HG03469 (cell line): ENCODE measurements at regions not wholly inside any gene's neighbourhood (a gene's known extent, or its start where the extent isn't known, plus 50 kb on each side); places are given as distances from the start of the nearest gene placed in this dataset.
"Not testable (repeated sequence)": the region's sequence is repeated elsewhere in the genome, so short reads cannot be mapped to it uniquely, and the experiment has no call there.

Experiments used
- ATAC-seq: cut with Tn5 transposase; IDR thresholded peaks from one replicate; pipeline ENCODE4 v1.9.1; 2021; ENCODE audit warnings: mild to moderate bottlenecking, moderate library complexity, moderate number of reproducible peaks; ENCODE audit not compliant: unreplicated experiment

DNA sequence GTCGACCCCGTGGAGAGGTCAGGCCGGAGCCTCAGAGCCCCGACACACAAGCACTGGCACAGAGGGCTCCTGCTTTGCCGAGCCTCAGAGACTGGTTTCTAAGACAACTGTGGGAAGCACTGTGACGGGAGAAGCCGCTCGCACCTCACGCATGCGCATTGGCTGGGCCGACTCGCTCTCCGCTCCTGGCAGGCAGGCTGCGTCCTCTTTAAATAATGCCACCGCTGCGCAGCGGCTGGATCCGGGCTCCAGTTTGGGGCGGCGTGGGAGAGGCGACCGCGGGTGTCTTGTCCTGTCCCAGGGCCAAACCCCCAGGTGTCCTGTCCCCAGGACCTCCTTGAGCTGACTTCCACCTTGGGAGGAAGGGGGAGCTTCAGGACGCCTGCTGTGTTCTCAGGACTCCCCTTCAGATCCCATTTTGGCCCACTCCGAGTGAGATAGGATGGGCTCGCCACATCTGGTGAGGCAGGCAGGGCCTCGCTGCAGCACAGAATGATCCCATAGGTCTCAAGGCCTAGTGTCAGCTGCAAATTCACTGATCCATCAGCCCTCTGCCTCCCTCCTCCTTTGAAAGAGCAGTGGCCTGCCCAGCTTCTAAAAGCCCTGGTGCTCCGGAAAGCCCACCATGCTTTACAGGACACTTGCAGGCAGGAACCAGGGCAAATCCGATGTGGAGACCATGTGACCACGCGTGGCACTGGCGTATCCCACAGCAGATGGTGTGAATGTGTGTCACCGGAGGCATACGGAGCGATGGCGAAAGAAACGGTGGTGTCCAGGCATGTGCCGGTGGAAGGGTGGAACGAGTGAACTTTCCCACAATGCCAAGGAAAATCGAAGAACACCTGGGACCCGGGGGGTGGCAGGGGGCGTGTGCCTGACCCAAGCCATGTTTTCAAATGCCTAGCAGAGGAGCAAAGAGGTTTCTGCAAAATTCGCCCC lies 169.3 kb upstream of the ZNF337 start:
- no peak for ATAC-seq

DNA sequence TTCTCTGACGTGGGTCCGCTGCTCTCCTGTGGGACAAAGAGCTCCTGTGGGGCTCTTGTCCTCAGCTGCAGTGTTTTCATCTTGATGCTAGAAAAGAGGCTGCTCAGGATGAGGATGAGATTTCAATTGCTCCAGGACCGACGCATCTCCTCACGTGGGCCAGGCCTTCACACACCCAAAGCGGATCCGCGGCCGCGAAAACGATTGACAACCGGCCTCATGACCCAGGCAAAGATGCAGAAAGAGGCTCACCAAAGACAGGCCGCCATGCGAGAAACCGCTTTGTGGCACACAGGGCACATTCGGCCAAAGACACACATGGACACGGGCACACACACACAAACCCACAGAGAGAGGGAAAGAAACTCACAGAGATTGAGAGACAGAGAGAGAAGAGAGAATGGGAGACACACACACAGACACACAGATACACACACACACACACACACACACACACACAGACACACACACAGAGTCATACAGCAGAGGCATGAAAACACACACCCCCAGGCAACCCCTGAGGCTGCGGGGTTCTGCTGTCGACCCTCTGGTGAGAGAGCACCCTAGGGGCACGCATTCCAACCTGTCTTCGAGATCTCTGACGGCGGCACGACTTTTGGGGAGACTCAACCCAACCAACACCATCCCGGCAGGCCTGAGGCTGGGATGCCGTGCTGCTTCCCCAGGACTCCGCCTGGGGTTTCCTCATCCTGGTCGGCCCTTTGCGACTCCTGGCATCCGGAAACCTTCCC lies 168.5 kb upstream of the ZNF337 start:
- not testable (repeated sequence) for ATAC-seq

GRCh38 chr20:25864326-25864962 lies 167.8 kb upstream of the ZNF337 start:
- ATAC-seq, result no peak

- no peak for ATAC-seq
Measured at GRCh38 chr20:25863536-25864325, 167.1 kb upstream of the ZNF337 start.

- ATAC-seq, result not testable (repeated sequence)
Measured at GRCh38 chr20:25862967-25863530, 166.4 kb upstream of the ZNF337 start.

DNA sequence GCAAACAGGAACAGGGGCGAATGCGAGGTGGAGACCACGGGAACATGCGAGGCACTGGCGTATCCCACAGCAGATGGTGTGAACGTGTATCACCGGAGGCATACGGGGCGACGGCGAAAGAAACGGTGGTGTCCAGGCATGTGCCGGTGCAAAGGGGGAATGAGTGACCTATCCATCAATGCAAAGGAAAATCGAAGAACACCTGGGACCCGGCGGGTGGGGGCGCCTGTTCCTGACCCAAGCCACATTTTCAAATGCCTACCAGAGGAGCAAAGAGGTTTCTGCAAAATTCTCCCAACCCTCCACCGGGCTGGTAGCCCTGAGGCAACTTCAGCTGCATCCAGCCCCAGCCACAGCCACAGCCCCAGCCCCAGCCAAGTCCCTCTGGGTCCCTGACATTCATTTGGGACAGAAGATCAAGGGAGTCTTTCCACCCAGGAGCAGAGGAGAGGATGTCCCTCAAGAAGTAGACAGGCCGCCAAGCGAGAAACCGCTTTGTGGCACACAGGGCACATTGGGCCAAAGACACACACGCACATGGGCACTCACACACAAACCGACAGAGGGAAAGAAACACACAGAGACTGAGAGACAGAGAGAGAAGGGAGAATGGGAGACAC lies 164.0 kb upstream of the ZNF337 start:
- ATAC-seq, result no peak

DNA sequence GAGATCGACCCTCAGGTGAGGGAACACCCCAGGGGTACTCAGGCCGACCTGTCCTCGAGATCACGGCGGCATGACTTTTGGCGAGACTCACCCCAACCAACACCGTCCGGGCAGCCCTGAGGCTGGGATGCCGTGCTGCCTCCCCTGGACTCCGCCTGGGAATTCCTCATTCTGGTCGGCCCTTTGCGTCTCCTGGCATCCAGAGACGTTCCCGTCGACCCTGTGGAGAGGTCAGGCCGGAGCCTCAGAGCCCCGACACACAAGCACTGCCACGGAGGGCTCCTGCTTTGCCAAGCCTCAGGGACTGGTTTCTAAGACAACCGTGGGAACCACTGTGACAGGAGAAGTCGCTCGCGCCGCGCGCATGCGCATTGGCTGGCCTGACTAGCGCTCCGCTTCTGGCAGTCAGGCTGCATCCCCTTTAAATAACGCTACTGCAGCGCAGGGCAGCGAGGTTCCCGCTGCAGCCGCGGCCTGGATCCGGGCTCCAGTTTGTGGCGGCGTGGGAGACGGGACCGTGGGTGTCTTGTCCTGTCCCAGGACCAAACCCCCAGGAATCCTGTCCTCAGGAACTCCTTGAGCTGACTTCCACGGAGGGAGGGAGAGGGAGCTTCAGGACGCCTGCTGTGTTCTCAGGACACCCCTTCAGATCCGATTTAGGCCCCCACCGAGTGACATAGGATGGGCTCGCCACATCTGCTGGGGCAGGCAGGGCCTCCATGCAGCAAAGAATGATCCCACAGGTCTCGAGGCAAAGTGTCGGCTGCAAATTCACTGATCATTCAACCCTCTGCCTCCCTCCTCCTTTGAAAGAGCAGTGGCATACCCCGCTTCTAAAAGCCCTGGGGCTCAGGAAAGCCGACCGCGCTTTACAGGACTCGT lies 163.2 kb upstream of the ZNF337 start:
- ATAC-seq, result peak; percentile 52

DNA sequence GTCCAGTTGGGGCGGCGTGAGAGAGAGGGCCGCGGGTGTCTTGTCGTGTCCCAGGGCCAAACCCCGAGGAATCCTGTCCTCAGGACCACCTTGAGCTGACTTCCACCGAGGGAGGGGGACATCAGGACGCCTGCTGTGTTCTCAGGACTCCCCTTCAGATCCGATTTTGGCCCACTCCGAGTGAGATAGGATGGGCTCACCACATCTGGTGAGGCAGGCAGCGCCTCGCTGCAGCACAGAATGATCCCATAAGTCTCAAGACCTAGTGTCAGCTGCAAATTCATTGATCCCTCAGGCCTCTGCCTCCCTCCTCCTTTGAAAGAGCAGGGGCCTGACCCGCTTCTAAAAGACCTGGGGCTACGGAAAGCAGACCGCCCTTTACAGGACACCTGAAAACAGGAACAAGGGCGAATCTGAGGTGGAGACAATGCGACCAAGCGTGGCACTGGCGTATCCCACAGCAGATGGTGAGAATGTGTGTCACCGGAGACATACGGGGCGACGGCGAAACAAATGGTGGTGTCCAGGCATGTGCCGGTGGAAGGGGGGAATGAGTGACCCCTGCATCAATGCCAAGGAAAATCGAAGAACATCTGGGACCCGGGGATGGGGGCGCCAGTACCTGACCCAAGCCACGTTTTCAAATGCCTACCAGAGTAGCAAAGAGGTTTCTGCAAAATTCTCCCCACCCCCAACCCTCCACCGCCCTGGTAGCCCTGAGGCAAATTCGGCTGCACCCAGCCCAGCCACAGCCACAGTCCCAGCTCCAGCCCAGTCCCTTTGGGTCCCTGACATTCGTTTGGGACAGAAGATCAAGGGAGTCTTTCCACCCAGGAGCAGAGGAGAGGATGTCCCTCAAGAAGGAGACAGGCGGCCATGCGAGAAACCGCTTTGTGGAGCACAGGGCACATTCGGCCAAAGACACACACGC lies 162.1 kb upstream of the ZNF337 start:
- ATAC-seq, result no peak

DNA sequence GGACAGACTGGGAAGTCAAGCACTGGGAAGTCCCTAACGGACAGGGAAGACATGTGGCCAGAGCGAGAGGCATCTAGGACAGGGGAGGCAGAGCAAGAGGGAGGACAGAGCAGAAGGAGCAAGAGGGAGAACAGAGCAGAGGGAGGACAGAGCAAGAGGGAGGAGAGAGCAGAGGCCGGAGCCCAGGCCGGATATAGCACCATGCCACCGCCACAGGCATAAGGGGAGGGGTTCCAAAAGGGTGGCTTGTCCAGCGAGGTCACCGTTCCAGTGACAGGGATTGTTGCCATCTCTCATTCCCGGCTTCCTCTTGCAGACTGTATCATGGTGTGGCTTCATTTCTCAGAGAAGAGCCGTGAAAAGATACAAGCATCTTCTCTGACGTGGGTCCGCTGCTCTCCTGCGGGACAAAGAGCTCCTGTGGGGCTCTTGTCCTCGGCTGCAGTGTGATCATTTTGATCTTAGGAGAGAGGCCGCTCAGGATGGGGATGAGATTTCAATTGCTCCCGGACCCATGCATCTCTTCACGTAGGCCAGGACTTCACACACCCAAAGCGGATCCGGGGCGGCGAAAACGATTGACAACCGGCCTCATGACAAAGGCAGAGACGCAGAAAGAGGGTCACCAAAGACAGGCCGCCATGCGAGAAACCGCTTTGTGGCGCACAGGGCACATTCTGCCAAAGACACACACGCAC lies 160.6 kb upstream of the ZNF337 start:
- not testable (repeated sequence) for ATAC-seq

DNA sequence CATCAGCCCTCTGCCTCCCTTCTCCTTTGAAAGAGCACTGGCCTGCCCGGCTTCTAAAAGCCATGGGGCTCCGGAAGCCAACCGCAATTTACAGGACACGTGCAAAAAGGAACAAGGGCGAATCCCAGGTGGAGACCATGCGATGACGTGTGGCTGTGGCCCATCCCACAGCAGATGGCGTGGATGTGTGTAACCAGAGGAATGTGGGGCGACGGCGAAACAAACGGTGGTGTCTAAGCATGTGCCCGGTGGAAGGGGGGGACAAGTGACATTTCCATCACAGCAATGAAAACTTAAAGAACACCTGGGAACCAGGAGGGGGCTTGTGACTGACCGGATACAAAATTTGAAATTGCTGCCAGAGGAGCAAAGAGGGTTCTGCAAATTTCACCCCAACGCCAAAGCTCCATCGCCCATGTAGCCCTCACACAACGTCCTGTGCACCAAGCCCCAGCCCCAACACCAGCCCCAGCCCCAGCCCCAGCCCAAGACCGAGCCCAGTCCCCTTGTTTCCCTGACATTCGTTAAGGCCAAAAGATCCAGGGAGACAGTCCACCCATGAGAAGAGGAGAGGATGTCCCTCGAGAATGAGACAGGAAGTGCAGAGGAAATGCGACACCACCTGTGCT lies 159.7 kb upstream of the ZNF337 start:
- ATAC-seq, result no peak

DNA sequence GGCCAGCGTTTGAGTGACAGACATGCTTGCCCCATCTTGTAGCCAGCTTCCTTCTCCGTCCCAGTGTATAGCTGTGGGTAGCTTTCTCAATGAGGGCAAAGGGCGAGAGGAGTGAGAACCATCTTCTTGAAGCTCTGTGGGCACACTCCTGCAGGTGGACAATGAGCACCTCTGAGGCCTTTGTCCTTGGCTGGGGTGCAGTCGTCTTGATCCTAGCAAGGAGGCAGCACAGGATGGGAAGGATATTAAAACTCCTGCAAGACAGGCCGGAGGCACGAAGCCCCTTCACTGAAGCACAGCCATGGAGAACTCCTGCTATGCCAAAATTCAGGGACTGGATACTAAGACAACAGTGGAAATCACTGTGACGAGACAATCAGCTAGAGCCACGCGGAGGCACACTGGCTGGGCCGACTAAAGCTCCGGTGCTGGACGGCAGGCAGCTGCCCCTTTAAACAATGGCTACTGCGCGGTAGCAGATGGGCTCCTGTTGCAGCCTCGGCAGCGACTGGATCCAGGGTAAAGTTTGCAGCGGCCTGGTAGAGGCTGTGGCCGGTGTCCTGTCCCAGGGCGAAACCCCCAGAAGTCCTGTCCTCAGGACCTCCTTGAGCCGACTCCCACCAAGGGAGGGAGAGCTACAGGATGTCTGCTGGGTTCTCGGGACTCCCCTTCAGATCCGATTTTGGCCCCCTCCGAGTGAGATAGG lies 159.0 kb upstream of the ZNF337 start:
- ATAC-seq, result not testable (repeated sequence)

- not testable (repeated sequence) for ATAC-seq
Measured at GRCh38 chr20:25854666-25855065, 158.0 kb upstream of the ZNF337 start.

DNA sequence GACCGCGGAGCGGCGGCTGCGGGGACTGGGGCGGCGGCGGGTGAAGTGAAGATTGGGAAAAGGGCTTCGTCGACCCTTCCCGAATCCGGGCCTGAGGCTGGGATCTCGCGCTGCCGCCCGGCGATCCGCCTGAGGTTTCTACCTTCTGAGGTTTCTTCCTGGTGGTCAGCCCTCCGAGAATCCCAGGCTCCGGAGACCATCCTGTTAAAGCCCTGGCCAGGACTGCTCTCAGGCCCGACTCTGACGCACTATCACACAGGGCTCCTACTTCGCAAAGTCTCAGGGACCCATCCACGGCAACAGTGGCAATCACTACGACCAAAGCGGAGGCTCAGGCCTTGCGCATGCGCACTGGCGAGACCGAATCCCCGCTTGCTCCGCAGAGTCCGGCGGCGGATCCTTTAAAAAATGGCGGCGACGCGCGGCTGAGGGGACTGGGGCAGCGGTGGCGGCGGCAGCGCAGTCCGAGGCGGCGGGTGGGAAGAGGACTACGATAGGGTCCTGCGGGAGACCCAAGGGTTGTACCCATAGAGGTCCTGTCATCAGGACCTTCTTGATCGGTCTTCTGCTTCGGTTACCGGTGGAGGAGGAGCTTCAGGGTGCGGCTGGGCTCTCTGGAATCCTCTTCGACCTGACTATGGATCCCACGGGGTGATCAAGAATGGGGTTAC lies 157.2 kb upstream of the ZNF337 start:
- ATAC-seq, result not testable (repeated sequence)

DNA sequence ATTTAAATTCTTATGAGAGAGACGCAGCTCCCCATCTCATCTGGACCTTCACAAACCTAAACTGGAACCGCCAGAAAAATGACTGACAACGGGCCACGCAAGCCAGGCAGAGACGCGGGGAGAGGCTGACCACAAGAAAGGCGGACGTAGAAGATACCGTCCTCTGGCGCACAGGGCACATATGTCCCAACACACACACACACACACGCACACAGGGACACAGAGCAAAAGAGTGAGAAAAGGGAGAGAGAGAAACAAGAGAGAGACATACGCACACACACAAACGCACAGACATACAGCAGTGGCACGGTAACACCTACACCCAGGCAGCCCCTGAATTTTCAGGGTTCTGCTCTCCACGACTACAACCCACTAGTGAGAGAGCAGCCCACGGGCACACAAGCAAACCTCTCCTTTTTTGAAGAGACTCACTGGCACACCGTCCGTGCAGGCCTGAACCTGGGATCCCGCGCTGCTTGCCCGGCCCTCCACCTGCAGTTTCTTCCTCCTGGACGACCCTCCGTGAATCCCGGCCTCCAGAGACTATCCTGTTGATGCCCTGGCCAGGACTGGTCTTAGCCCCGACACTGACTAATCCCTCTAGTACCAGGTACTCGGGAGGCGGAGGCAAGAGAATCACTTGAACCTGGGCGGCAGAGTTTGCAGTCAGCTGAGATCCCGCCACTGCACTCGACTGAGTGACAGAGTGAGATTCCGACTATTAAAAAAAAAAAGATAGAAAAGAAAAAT lies 156.5 kb upstream of the ZNF337 start:
- ATAC-seq, result not testable (repeated sequence)

GRCh38 chr20:25850133-25850532 lies 153.5 kb upstream of the ZNF337 start:
- ATAC-seq, result not testable (repeated sequence)
